Posterior vena cava (tissue), 2 donors: ENCODE measurements at regions not wholly inside any gene's neighbourhood (a gene's known extent, or its start where the extent isn't known, plus 50 kb on each side); places are given as distances from the start of the nearest gene placed in this dataset.
"Not testable (repeated sequence)": the region's sequence is repeated elsewhere in the genome, so short reads cannot be mapped to it uniquely, and the experiment has no call there.

ENCODE experiments used
- DNase-seq: peaks from one replicate; pipeline ENCODE4 v3.0.0-alpha.2; 2020; ENCODE audit warnings: low spot score
- intact Hi-C, 2 donors: fragments of 100-400 bp; cut with DNase I; formaldehyde crosslinking; loops; one replicate each; pipeline versions ENCODE4 v1.14.1 to v1.14.2; 2022 to 2023
- donor health status: DM: yes; HTN: yes; CAD: no.
- donor health status: DM: yes; HTN: yes; CAD: no.

DNA sequence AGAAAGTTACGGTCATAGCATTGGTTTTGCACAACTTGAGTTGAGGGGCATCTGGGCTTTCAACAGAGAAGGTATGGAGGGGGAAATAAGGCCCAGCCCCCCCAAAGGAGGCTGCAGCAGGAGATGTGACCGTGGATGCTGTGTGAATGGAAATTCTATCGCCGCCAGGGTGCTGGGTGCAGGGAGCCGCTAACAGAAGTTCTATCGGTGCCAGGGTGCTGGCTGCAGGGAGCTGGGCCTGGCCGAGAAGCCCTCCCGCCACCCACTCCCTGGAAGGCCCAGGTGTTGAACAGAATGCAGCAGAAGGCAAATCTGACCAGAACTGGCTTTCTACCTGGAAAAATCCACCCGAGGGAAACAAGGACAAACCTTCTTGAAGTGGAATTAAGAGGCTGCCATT lies 115.0 kb downstream of the SHANK2 start:
- intact Hi-C loops = no loop called here
- DNase-seq = no peak

DNA sequence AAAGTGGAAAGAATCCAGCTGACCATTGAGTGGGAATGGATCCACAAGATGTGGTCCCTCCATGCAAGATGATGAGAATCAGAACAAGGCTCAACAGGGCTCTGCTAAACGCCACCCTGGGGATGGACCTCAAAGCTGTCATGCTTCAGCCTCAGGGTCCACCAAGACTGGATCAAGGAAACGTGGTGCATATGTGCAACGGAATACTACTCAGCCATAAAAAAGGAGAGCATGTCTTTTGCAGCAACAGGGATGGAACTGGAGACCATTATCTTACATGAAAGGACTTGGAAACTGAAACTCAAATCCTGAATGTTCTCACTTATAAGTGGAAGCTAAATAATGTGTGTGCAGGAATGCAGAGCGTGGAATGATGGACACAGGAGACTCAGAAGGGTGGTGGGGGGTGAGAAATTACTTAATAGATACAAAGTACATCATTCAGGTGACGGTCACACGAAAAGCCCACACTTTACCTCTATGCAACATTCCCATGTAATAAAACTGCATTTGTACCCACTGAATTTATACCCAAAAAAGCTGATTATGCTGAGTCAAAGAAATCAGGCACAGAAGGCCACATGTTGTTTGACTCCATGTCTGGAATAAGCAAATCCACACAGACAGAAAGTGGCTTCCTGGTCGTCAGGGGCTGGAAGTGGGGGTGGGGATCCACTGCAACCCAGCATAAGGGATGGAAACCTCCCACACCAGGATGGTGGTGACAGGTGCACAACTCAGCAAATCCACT lies 116.1 kb downstream of the SHANK2 start:
- no peak for DNase-seq
- intact Hi-C loops = no loop called here

GRCh38 chr11:71135112-71135511 lies 117.3 kb downstream of the SHANK2 start:
- intact Hi-C loops = no loop called here
- peak; percentile 56 for DNase-seq

GRCh38 chr11:71133946-71134345 lies 118.4 kb downstream of the SHANK2 start:
- peak; percentile 68 for DNase-seq
- intact Hi-C loops = no loop called here

GRCh38 chr11:71131861-71132260 lies 120.5 kb downstream of the SHANK2 start:
- intact Hi-C loops = no loop called here

DNA sequence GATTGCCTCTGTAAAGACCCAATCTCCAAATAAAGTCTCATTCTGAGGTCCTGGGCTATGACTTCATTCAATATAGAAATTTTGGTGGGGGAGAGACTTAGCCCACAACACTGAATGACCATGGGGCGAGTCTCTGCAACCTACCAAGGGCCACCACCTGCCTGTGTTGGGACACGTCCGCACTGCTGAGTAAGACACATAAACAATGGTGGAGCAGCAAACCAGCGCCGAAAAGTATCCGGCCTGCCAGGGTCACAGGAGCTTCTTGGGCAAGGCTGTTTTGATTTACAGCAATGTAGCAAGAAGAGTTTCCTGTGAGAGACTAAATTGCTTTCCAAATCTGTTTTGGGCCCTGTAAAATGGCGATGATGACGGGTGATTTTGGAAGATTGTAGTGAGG lies 122.3 kb downstream of the SHANK2 start:
- peak; percentile 61 for DNase-seq
- intact Hi-C loops = no loop called here

More at GRCh38 chr11:71131861-71132260, 120.5 kb downstream of the SHANK2 start:
- DNase-seq = peak; percentile 71

DNA sequence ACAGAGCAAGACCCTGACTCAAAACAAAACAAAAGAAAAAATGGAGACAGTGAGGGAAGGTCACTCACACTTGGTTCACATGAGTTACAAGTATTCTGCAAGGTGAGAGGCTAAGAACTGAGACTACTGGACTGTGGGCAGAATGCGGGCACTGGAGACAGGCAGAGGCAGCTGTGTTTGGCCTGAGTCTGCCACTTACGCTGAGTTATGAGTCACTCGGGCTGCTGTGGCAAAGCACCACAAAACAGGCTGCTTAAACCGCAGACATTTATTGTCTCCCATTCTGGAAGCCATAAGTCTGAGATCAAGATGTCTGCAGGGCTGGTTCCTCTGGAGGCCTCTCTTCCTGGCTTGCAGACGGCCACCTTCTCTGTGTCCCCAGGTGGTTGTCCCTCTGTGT lies 122.8 kb downstream of the SHANK2 start:
- DNase-seq = no peak
- intact Hi-C loops = no loop called here

GRCh38 chr11:71127806-71128205 lies 124.6 kb downstream of the SHANK2 start:
- intact Hi-C loops = no loop called here
- peak; percentile 66 for DNase-seq

GRCh38 chr11:71126401-71126800 lies 126.0 kb downstream of the SHANK2 start:
- DNase-seq, intact Hi-C loops: not testable (repeated sequence)

- DNase-seq = no peak
- intact Hi-C loops = no loop called here
These were observed 127.2 kb downstream of the SHANK2 start for GRCh38 chr11:71125150-71125549.

DNA sequence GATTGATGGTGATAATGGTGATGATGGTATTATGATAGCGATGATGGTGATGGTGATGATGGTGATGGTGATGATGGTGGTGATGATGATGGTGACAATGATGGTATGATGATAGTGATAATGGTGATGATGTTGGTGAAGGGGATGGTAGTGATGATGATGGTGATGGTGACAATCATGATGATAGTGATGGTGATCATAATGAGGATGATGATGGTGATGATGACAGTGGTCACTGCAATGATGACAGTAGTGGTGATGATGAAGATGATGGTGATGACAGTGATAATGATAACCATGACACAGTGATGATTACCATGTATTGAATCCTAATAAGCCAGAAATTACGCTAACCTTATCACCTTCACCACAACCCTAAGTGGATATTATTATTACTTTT lies 128.2 kb downstream of the SHANK2 start:
- DNase-seq = no peak
- intact Hi-C loops = no loop called here

- DNase-seq = peak; percentile 40
- intact Hi-C loops = no loop called here
These were observed 131.9 kb downstream of the SHANK2 start for GRCh38 chr11:71120471-71120896.

DNA sequence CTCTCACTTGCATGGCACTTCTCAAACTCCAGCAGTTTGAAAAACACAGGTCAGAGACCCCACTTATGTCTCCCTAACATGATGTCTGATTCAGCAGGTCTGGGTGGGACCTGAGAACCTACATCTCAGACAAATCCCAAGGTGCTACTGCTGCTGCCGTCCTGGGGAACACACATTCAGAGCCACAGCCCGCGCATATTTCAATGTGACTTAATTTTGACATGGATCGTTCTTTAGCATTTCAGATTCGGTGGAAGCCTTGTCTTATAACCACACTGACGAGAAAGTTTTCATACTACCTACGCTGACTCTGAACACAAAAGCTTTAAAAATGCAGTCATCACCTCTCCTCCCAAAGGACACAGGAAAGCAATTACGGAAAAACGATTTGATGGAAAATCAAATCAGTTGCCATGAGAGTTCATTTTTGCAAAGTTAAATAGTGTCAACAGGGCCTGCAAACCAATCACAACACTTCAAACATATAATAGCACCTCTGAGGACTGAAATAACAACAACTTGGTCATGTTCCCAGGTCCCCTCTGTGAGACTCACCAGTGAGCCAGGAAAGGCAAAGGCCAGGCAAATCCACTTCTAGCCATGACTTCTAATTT lies 132.6 kb downstream of the SHANK2 start:
- intact Hi-C loops = no loop called here
- DNase-seq = peak; percentile 34

DNA sequence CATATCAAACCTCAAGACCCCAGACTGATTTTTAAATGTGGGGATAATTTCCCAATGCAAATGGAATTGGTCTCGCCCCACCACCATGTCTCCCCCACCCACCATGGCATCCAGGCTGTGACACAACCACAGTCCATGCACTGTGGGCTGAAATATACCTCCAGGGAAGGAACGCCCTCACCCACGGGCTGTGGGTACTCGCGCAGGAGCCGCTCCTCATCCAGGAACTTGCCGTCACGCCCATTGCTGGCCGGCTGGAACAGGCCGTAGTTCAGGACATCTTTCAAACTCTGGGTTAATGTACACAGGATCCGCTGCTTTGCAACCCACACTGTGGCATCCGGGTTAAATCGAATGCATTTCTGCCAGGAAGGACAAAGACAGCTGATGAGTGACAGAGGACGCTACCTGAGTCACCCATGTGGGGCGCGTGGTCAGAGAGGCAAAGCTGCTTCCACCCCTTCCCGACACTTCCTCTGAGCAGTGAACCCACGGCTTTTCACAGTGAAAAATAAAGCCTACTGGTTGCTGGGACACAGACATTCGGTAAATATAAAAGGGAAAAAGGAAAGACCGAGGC lies 133.6 kb downstream of the SHANK2 start:
- intact Hi-C loops = no loop called here
- DNase-seq = no peak

GRCh38 chr11:71117311-71117710 lies 135.1 kb downstream of the SHANK2 start:
- intact Hi-C loops = no loop called here

GRCh38 chr11:71116693-71117040 lies 135.7 kb downstream of the SHANK2 start:
- intact Hi-C loops = no loop called here

More at GRCh38 chr11:71117311-71117710, 135.1 kb downstream of the SHANK2 start:
- no peak for DNase-seq

GRCh38 chr11:71115770-71116692 lies 136.3 kb downstream of the SHANK2 start:
- DNase-seq = no peak
- intact Hi-C loops = no loop called here

More at GRCh38 chr11:71116693-71117040, 135.7 kb downstream of the SHANK2 start:
- no peak for DNase-seq

DNA sequence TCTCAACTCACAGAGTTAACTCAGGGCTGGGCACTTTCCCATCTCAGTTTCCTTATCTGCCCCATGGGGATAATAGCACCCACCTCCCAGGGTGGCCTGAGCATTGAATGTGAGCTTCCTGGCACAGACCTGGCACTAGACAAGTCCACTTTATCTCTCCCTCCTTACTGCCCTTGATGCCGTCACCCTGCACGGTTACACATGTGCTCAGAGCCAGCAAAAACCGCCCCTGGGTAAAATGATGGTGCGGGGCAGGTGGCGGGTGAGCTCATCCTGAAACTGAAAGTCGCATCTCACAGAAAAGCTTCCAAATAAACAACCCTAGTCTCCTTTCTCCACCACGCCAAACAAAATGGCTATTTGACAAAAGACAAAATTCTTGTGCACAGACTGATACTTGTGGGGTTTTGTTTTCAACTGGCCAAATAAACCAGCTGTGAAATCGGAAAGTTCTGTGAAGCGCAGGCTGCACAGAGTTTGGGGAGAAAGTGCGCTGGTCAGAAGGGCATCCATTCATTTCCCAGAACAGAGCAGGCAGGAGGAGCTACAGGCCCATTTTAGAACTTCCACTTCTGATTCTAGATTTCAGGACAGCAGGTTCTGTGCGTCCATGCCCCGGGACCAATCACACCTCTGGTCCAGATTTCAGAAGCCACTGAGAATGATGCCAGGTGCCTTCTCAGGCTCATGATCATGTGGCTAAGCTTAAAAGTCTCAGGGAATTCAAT lies 138.1 kb downstream of the SHANK2 start:
- DNase-seq = peak; percentile 58

GRCh38 chr11:71112990-71113389 lies 139.4 kb downstream of the SHANK2 start:
- intact Hi-C loops = no loop called here
- DNase-seq = no peak

More for the DNA sequence above, 138.1 kb downstream of the SHANK2 start:
- intact Hi-C loops = no loop called here
